H9 (cell line): ENCODE measurements at regions not wholly inside any gene's neighbourhood (a gene's known extent, or its start where the extent isn't known, plus 50 kb on each side); places are given as distances from the start of the nearest gene placed in this dataset.

Source experiments
- DNase-seq: peaks from one replicate; pipeline ENCODE4 v3.0.0-alpha.2; 2017
- H2AFZ ChIP-seq: one replicate; pipeline ENCODE4 v1.6.1; 2013; ENCODE audit warnings: mild to moderate bottlenecking, low read length, control low read depth, moderate library complexity
- H2AK5ac ChIP-seq: 2 replicates; pipeline ENCODE4 v1.6.1; 2013; ENCODE audit warnings: low read length, control low read depth, mixed read lengths; ENCODE audit not compliant: insufficient read length
- H2BK120ac ChIP-seq: one replicate; pipeline ENCODE4 v1.6.1; 2013; ENCODE audit warnings: low read depth, mild to moderate bottlenecking, low read length, control low read depth, inconsistent platforms; ENCODE audit not compliant: poor library complexity, severe bottlenecking
- H2BK12ac ChIP-seq: 2 replicates; pipeline ENCODE4 v1.6.1; 2013; ENCODE audit warnings: low read length, control low read depth, mixed read lengths, low read depth; ENCODE audit not compliant: insufficient read length
- H2BK15ac ChIP-seq: 2 replicates; pipeline ENCODE4 v1.6.1; 2013; ENCODE audit warnings: low read depth, low read length, control low read depth
- H2BK20ac ChIP-seq: one replicate; pipeline ENCODE4 v1.6.1; 2013; ENCODE audit warnings: low read depth, mild to moderate bottlenecking, low read length, control low read depth, inconsistent platforms; ENCODE audit not compliant: poor library complexity, severe bottlenecking
- H2BK5ac ChIP-seq: 2 replicates; pipeline ENCODE4 v1.6.1; 2013; ENCODE audit warnings: low read length, control low read depth, mixed read lengths; ENCODE audit not compliant: insufficient read length
- H3K14ac ChIP-seq: 2 replicates; pipeline ENCODE4 v1.6.1; 2013; ENCODE audit warnings: low read length, control low read depth; ENCODE audit not compliant: insufficient read depth
- H3K18ac ChIP-seq: 2 replicates; pipeline ENCODE4 v1.6.1; 2013; ENCODE audit warnings: low read depth, mild to moderate bottlenecking, mixed read lengths, low read length, control low read depth; ENCODE audit not compliant: insufficient read length
- H3K23ac ChIP-seq: 2 replicates; pipeline ENCODE4 v1.6.1; 2013; ENCODE audit warnings: low read length, control low read depth, mixed read lengths, low read depth; ENCODE audit not compliant: insufficient read length
- H3K23me2 ChIP-seq: 2 replicates; pipeline ENCODE4 v1.6.1; 2013; ENCODE audit warnings: low read depth, mild to moderate bottlenecking, mixed read lengths, low read length, control low read depth; ENCODE audit not compliant: insufficient read length, poor library complexity, severe bottlenecking
- H3K27ac ChIP-seq: 2 replicates; pipeline ENCODE4 v1.5.1; 2013; ENCODE audit warnings: low read length, control low read depth, mixed read lengths, low read depth; ENCODE audit not compliant: insufficient read length
- H3K27me3 ChIP-seq: 2 replicates; pipeline ENCODE4 v1.6.1; 2013; ENCODE audit warnings: low read length, control low read depth, inconsistent platforms; ENCODE audit not compliant: insufficient read depth
- H3K4ac ChIP-seq: 2 replicates; pipeline ENCODE4 v1.6.1; 2013; ENCODE audit warnings: low read depth, mild to moderate bottlenecking, control low read depth, inconsistent platforms, low read length, moderate library complexity
- H3K4me1 ChIP-seq: 2 replicates; pipeline ENCODE4 v1.6.1; 2013; ENCODE audit warnings: low read length, control low read depth, inconsistent platforms; ENCODE audit not compliant: insufficient read depth
- H3K4me2 ChIP-seq: 2 replicates; pipeline ENCODE4 v1.6.1; 2013; ENCODE audit warnings: low read length, control low read depth, mixed read lengths; ENCODE audit not compliant: insufficient read length, insufficient read depth
- H3K56ac ChIP-seq: 2 replicates; pipeline ENCODE4 v1.6.1; 2013; ENCODE audit warnings: low read depth, mild to moderate bottlenecking, mixed read lengths, low read length, control low read depth; ENCODE audit not compliant: insufficient read length
- H3K79me1 ChIP-seq: 2 replicates; pipeline ENCODE4 v1.6.1; 2013; ENCODE audit warnings: low read depth, mild to moderate bottlenecking, moderate library complexity, low read length, control low read depth, inconsistent platforms; ENCODE audit not compliant: insufficient read depth, poor library complexity, severe bottlenecking
- H3K79me2 ChIP-seq: 2 replicates; pipeline ENCODE4 v1.6.1; 2013; ENCODE audit warnings: low read length, control low read depth, inconsistent platforms; ENCODE audit not compliant: insufficient read depth
- H3K9ac ChIP-seq: 2 replicates; pipeline ENCODE4 v1.6.1; 2013; ENCODE audit warnings: low read length, control low read depth, mixed read lengths; ENCODE audit not compliant: insufficient read length; ENCODE audit errors: extremely low read depth
- H3K9me3 ChIP-seq: one replicate; pipeline ENCODE4 v1.6.1; 2013; ENCODE audit warnings: low read depth, low read length, inconsistent platforms; ENCODE audit not compliant: control insufficient read depth
- H3T11ph ChIP-seq: one replicate; pipeline ENCODE4 v1.6.1; 2013; ENCODE audit warnings: mild to moderate bottlenecking, low read length, control low read depth, inconsistent platforms
- H4K20me1 ChIP-seq: one replicate; pipeline ENCODE4 v1.6.1; 2013; ENCODE audit not compliant: control insufficient read depth, insufficient read length, insufficient read depth
- H4K5ac ChIP-seq: 2 replicates; pipeline ENCODE4 v1.6.1; 2013; ENCODE audit warnings: low read depth, mild to moderate bottlenecking, mixed read lengths, low read length, control low read depth; ENCODE audit not compliant: insufficient read length
- H4K8ac ChIP-seq: replicated peaks from 2 replicates; pipeline ENCODE4 v1.6.1; 2013; ENCODE audit warnings: low read length, control low read depth, mixed read lengths, low read depth; ENCODE audit not compliant: insufficient read length
- H4K91ac ChIP-seq: 2 replicates; pipeline ENCODE4 v1.6.1; 2013; ENCODE audit warnings: low read depth, mild to moderate bottlenecking, moderate library complexity, mixed read lengths, low read length, control low read depth; ENCODE audit not compliant: insufficient read length
- H3K27ac Mint-ChIP-seq, 3 experiments: 2 replicates in 2 of 3; 3 replicates in 1 of 3; pipeline ENCODE4 v1.8.0; 2020 to 2021; ENCODE audit warnings: mixed read lengths in 3 of 3, mild to moderate bottlenecking in 1 of 3, moderate library complexity in 1 of 3
- H3K27me3 Mint-ChIP-seq: 2 replicates; pipeline ENCODE4 v1.8.0; 2021; ENCODE audit warnings: low read depth, mild to moderate bottlenecking, moderate library complexity, mixed read lengths
- H3K36me3 Mint-ChIP-seq, 3 experiments: 2 replicates in 2 of 3; 3 replicates in 1 of 3; pipeline ENCODE4 v1.8.0; 2020 to 2021; ENCODE audit warnings: low read depth in 3 of 3, mixed read lengths in 3 of 3; ENCODE audit not compliant: insufficient read depth in 1 of 3
- H3K4me1 Mint-ChIP-seq, 2 experiments: 2 replicates each; pipeline ENCODE4 v1.8.0; 2020; ENCODE audit warnings: mixed read lengths in 2 of 2
- H3K4me3 Mint-ChIP-seq, 2 experiments: 2 replicates in 1 of 2; 3 replicates in 1 of 2; pipeline ENCODE4 v1.8.0; 2020 to 2021; ENCODE audit warnings: mild to moderate bottlenecking in 2 of 2, mixed read lengths in 2 of 2, moderate library complexity in 1 of 2
- H3K9me3 Mint-ChIP-seq, 2 experiments: 2 replicates in 1 of 2; 3 replicates in 1 of 2; pipeline ENCODE4 v1.8.0; 2020; ENCODE audit warnings: mild to moderate bottlenecking in 2 of 2, mixed read lengths in 2 of 2, moderate library complexity in 1 of 2
- WGBS: extraction: QIAGEN DNeasy Blood & Tissue Kit; methylation state at CpG from one replicate; pipeline ENCODE4 v1.1.7; 2013; ENCODE audit warnings: missing lambda C conversion rate, low lambda C conversion rate, mixed read lengths; ENCODE audit not compliant: insufficient read length; ENCODE audit errors: extremely low coverage; 5-methylcytosine and 5-hydroxymethylcytosine counted together
- TF ChIP-seq, protein P1 (sequence below): fragments of 200-600 bp; sonication (generic); conservative IDR thresholded peaks from 3 replicates; pipeline ENCODE4 v1.8.0; 2021; ENCODE audit warnings: antibody characterized with exemption, mild to moderate bottlenecking

DNA sequence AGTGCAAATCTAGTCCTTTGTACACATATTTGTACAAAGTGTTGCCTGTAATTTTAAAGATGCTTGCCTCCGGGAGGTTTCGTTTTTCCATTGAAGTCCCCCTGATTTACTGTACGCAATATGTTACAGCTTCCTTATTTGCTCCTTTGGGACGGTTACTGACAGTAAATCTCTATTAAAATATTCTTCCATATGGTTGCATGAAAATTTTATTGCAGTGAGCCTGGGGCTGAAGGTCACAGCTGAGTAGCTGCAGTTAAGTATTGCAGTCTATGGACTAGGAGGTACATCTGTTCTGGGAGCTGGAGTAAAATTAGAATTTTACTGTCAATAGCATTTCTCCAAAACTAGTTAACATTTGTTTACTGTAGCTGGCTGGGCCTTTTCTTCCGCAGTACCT, 119.2 kb downstream of the ETAA1 start:
- Histone ChIP-seq H2BK20ac (no peak overlapping the region), H2BK12ac (no peak overlapping the region), H3K14ac (no peak overlapping the region), H3K27me3 (no peaks in the 10 kb centered on the region), H3K4me2 (no peak overlapping the region), H3K4ac (no peak overlapping the region), H2AK5ac (no peak overlapping the region), H2BK5ac (no peak overlapping the region), H3K79me1 (no peaks in the 10 kb centered on the region), H3K18ac (no peak overlapping the region), H3K9me3 (no peaks in the 10 kb centered on the region), H3T11ph (no peak overlapping the region), H3K9ac (no peak overlapping the region), H3K23ac (no peak overlapping the region), H3K27ac (no peak overlapping the region), H4K91ac (no peak overlapping the region), H2BK15ac (no peak overlapping the region), H3K23me2 (no peaks in the 10 kb centered on the region), H3K79me2 (no peaks in the 10 kb centered on the region), H4K20me1 (no peaks in the 10 kb centered on the region), H2BK120ac (no peak overlapping the region), H4K5ac (no peak overlapping the region), H3K4me1 (no peaks in the 10 kb centered on the region), H3K56ac (no peak overlapping the region), H2AFZ (no peak overlapping the region), H4K8ac (no peak overlapping the region)
- no peaks in the 10 kb centered on the region for H3K36me3 Mint-ChIP-seq
- no peak for DNase-seq
- H3K27ac Mint-ChIP-seq, result no peak overlapping the region
- TF ChIP-seq, protein P1, sequence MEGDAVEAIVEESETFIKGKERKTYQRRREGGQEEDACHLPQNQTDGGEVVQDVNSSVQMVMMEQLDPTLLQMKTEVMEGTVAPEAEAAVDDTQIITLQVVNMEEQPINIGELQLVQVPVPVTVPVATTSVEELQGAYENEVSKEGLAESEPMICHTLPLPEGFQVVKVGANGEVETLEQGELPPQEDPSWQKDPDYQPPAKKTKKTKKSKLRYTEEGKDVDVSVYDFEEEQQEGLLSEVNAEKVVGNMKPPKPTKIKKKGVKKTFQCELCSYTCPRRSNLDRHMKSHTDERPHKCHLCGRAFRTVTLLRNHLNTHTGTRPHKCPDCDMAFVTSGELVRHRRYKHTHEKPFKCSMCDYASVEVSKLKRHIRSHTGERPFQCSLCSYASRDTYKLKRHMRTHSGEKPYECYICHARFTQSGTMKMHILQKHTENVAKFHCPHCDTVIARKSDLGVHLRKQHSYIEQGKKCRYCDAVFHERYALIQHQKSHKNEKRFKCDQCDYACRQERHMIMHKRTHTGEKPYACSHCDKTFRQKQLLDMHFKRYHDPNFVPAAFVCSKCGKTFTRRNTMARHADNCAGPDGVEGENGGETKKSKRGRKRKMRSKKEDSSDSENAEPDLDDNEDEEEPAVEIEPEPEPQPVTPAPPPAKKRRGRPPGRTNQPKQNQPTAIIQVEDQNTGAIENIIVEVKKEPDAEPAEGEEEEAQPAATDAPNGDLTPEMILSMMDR, result no peak
- no peaks in the 10 kb centered on the region; a peak in 1 of 5 replicates for H3K9me3 Mint-ChIP-seq
- no peak overlapping the region for H3K4me3 Mint-ChIP-seq
- no peaks in the 10 kb centered on the region for H3K4me1 Mint-ChIP-seq
- no peaks in the 10 kb centered on the region; the same call in 1 of the 2 replicates for H3K27me3 Mint-ChIP-seq
- WGBS, result no CpG with 5 or more reads among the region's 5 CpGs
